SK-N-SH treated with all-trans-retinoic acid at 6 μM for 48 hours (cell line): ENCODE measurements at regions not wholly inside any gene's neighbourhood (a gene's known extent, or its start where the extent isn't known, plus 50 kb on each side); places are given as distances from the start of the nearest gene placed in this dataset.

Source experiments
- ATAC-seq: fragments of 200-7000 bp; cut with Tn5 transposase; 3 replicates; pipeline ENCODE4 v1.9.1; 2020; ENCODE audit warnings: mild to moderate bottlenecking, moderate library complexity
- ARNTL ChIP-seq: fragments of 450-650 bp; formaldehyde crosslinking; IDR thresholded peaks from 2 replicates; pipeline ENCODE4 v1.5.0; 2020; ENCODE audit warnings: low read depth, mild to moderate bottlenecking, moderate library complexity, borderline replicate concordance
- BACH2 ChIP-seq: fragments of 250-450 bp; sonication (Bioruptor Pico); IDR thresholded peaks from 2 replicates; pipeline ENCODE4 v1.9.0; 2021; ENCODE audit warnings: mild to moderate bottlenecking, borderline replicate concordance
- CREB5 ChIP-seq: fragments of 250-450 bp; sonication (Bioruptor Pico); IDR thresholded peaks from 2 replicates; pipeline ENCODE4 v1.5.1; 2020; ENCODE audit warnings: low read depth, mild to moderate bottlenecking, moderate library complexity
- CSDC2 ChIP-seq: fragments of 250-450 bp; sonication (Bioruptor Pico); IDR thresholded peaks from 2 replicates; pipeline ENCODE4 v1.5.0; 2020; ENCODE audit warnings: mild to moderate bottlenecking, moderate library complexity
- CSRNP3 ChIP-seq: fragments of 250-450 bp; sonication (Bioruptor Pico); IDR thresholded peaks from 2 replicates; pipeline ENCODE4 v1.5.1; 2021; ENCODE audit warnings: mild to moderate bottlenecking, moderate library complexity
- ESRRG ChIP-seq: fragments of 250-450 bp; sonication (Bioruptor Pico); IDR thresholded peaks from 2 replicates; pipeline ENCODE4 v1.6.1; 2021; ENCODE audit warnings: mild to moderate bottlenecking
- GLIS3 ChIP-seq: fragments of 250-450 bp; sonication (Bioruptor Pico); IDR thresholded peaks from 2 replicates; pipeline ENCODE4 v1.5.0; 2020; ENCODE audit warnings: mild to moderate bottlenecking, moderate library complexity
- ISL1 ChIP-seq: fragments of 250-450 bp; sonication (Bioruptor Pico); IDR thresholded peaks from 2 replicates; pipeline ENCODE4 v2.1.2; 2022; ENCODE audit warnings: mild to moderate bottlenecking, moderate library complexity
- OSR1 ChIP-seq: fragments of 250-450 bp; sonication (Bioruptor Pico); IDR thresholded peaks from 2 replicates; pipeline ENCODE4 v1.8.0; 2022; ENCODE audit warnings: moderate library complexity, mild to moderate bottlenecking, inconsistent platforms
- PATZ1 ChIP-seq: fragments of 250-450 bp; sonication (Bioruptor Pico); IDR thresholded peaks from 2 replicates; pipeline ENCODE4 v1.8.0; 2020; ENCODE audit warnings: mild to moderate bottlenecking, moderate library complexity, borderline replicate concordance
- PPARA ChIP-seq: fragments of 250-450 bp; sonication (Bioruptor Pico); IDR thresholded peaks from 2 replicates; pipeline ENCODE4 v1.5.0; 2020; ENCODE audit warnings: mild to moderate bottlenecking, borderline replicate concordance
- RARB ChIP-seq: fragments of 250-450 bp; sonication (Bioruptor Pico); IDR thresholded peaks from 2 replicates; pipeline ENCODE4 v1.8.0; 2021; ENCODE audit warnings: mild to moderate bottlenecking, moderate library complexity
- TCF4 ChIP-seq: fragments of 250-450 bp; sonication (Bioruptor Pico); IDR thresholded peaks from 2 replicates; pipeline ENCODE4 v1.8.0; 2021; ENCODE audit warnings: mild to moderate bottlenecking, moderate library complexity, borderline replicate concordance
- TOX ChIP-seq: fragments of 250-450 bp; sonication (Bioruptor Pico); IDR thresholded peaks from 2 replicates; pipeline ENCODE4 v1.8.0; 2021; ENCODE audit warnings: mild to moderate bottlenecking, moderate library complexity, borderline replicate concordance
- TSHZ2 ChIP-seq: fragments of 250-450 bp; sonication (Bioruptor Pico); IDR thresholded peaks from 2 replicates; pipeline ENCODE4 v1.5.0; 2020; ENCODE audit warnings: mild to moderate bottlenecking, moderate library complexity
- ZC3H10 ChIP-seq: fragments of 250-450 bp; sonication (Bioruptor Pico); IDR thresholded peaks from 2 replicates; pipeline ENCODE4 v1.5.1; 2021; ENCODE audit warnings: mild to moderate bottlenecking, moderate library complexity
- ZFP30 ChIP-seq: fragments of 450-650 bp; formaldehyde crosslinking; IDR thresholded peaks from 2 replicates; pipeline ENCODE4 v1.5.0; 2022; ENCODE audit warnings: mild to moderate bottlenecking, moderate library complexity
- ZNF70 ChIP-seq: fragments of 450-650 bp; formaldehyde crosslinking; IDR thresholded peaks from 2 replicates; pipeline ENCODE4 v1.5.0; 2020; ENCODE audit warnings: mild to moderate bottlenecking, moderate library complexity
- ZNF8 ChIP-seq: fragments of 450-650 bp; formaldehyde crosslinking; IDR thresholded peaks from 2 replicates; pipeline ENCODE4 v1.5.0; 2020; ENCODE audit warnings: mild to moderate bottlenecking, moderate library complexity

GRCh38 chr18:60200558-60200957 is 172.0 kb downstream of the MC4R start:
- ATAC-seq, result no peak
- TF ChIP-seq ISL1 (CRISPR knock-in tag) (no peak), CSRNP3 (CRISPR knock-in tag) (no peak), PPARA (CRISPR knock-in tag) (no peak), OSR1 (no peak), TSHZ2 (CRISPR knock-in tag) (no peak), GLIS3 (CRISPR knock-in tag) (no peak), ZFP30 (CRISPR knock-in tag) (no peak), PATZ1 (CRISPR knock-in tag) (no peak), TOX (no peak), CREB5 (CRISPR knock-in tag) (no peak), ZC3H10 (CRISPR knock-in tag) (no peak), ARNTL (no peak), RARB (CRISPR knock-in tag) (no peak), ZNF8 (CRISPR knock-in tag) (no peak), BACH2 (CRISPR knock-in tag) (no peak), CSDC2 (CRISPR knock-in tag) (no peak), ESRRG (CRISPR knock-in tag) (no peak), ZNF70 (CRISPR knock-in tag) (no peak)

GRCh38 chr18:60199505-60199904 is 173.1 kb downstream of the MC4R start:
- peak; percentile 24; the same call in 1 of the 2 replicates for TF ChIP-seq ISL1 (CRISPR knock-in tag)
- TF ChIP-seq TCF4, result no peak
- TF ChIP-seq, all 23 proteins: peak for 1
- ATAC-seq, result no peak

GRCh38 chr18:60197671-60198462 is 174.7 kb downstream of the MC4R start:
- peak; percentile 84; the same call in 1 of the 2 replicates for TF ChIP-seq TCF4
- peak; percentile 59; the same call in 1 of the 2 replicates for TF ChIP-seq TSHZ2 (CRISPR knock-in tag)
- TF ChIP-seq CREB5 (CRISPR knock-in tag), result no peak
- TF ChIP-seq ISL1 (CRISPR knock-in tag), result 0 out of 2 replicates have a peak, but pooled peaks have one; percentile 26
- peak; percentile 91 for ATAC-seq
